MM.1S (cell line): ENCODE measurements at regions not wholly inside any gene's neighbourhood (a gene's known extent, or its start where the extent isn't known, plus 50 kb on each side); places are given as distances from the start of the nearest gene placed in this dataset.

ENCODE experiments used
- DNase-seq: peaks from one replicate; pipeline ENCODE4 v3.0.0-alpha.2; 2015
- H2AFZ ChIP-seq: fragments of 300-600 bp; sonication (generic); 2 replicates; pipeline ENCODE4 v1.6.0; 2016; ENCODE audit warnings: antibody characterized with exemption, low read length
- H3F3A ChIP-seq: fragments of 300-600 bp; sonication (generic); 2 replicates; pipeline ENCODE4 v1.6.1; 2016; ENCODE audit warnings: mild to moderate bottlenecking, antibody characterized with exemption, low read length, moderate library complexity, mixed read lengths; ENCODE audit not compliant: insufficient read depth
- H3K27ac ChIP-seq: fragments of 300-600 bp; sonication (generic); 2 replicates; pipeline ENCODE4 v1.5.1; 2016; ENCODE audit warnings: mild to moderate bottlenecking, low read length
- H3K27me3 ChIP-seq: fragments of 300-600 bp; sonication (generic); replicated peaks from 2 replicates; pipeline ENCODE4 v1.6.0; 2016; ENCODE audit warnings: low read length; ENCODE audit not compliant: insufficient read depth
- H3K36me3 ChIP-seq: fragments of 300-600 bp; sonication (generic); replicated peaks from 2 replicates; pipeline ENCODE4 v1.6.1; 2016; ENCODE audit warnings: mild to moderate bottlenecking, low read length, mixed read lengths; ENCODE audit not compliant: insufficient read depth
- H3K4me1 ChIP-seq: fragments of 300-600 bp; sonication (generic); 2 replicates; pipeline ENCODE4 v1.6.1; 2016; ENCODE audit warnings: low read length, mixed read lengths
- H3K4me2 ChIP-seq: fragments of 300-600 bp; sonication (generic); 2 replicates; pipeline ENCODE4 v1.6.0; 2016; ENCODE audit warnings: low read depth, low read length
- H3K4me3 ChIP-seq: fragments of 300-600 bp; sonication (generic); 2 replicates; pipeline ENCODE4 v1.5.1; 2016; ENCODE audit warnings: low read length, mixed read lengths
- H3K79me2 ChIP-seq: fragments of 300-600 bp; sonication (generic); 2 replicates; pipeline ENCODE4 v1.6.1; 2016; ENCODE audit warnings: mixed run types, low read length, mixed read lengths
- H3K9ac ChIP-seq: fragments of 300-600 bp; sonication (generic); 2 replicates; pipeline ENCODE4 v1.6.1; 2016; ENCODE audit warnings: low read length, mixed read lengths
- H3K9me2 ChIP-seq: fragments of 300-600 bp; sonication (generic); replicated peaks from 2 replicates; pipeline ENCODE4 v1.6.1; 2016; ENCODE audit warnings: mild to moderate bottlenecking, low read length, mixed read lengths; ENCODE audit not compliant: insufficient read depth
- H3K9me3 ChIP-seq: fragments of 300-600 bp; sonication (generic); replicated peaks from 2 replicates; pipeline ENCODE4 v1.6.1; 2016; ENCODE audit warnings: mild to moderate bottlenecking, low read length, mixed read lengths; ENCODE audit not compliant: insufficient read depth
- H4K20me1 ChIP-seq: fragments of 300-600 bp; sonication (generic); 2 replicates; pipeline ENCODE4 v1.6.1; 2016; ENCODE audit warnings: mild to moderate bottlenecking, low read length, moderate library complexity, mixed read lengths; ENCODE audit not compliant: insufficient read depth
- EZH2 ChIP-seq: fragments of 300-600 bp; sonication (generic); optimal IDR thresholded peaks from 2 replicates; pipeline ENCODE3; 2017; ENCODE audit warnings: low read depth, mild to moderate bottlenecking, antibody characterized with exemption, low read length, mixed read lengths
- EZH2phosphoT487 ChIP-seq: fragments of 300-600 bp; sonication (generic); IDR thresholded peaks from 2 replicates; pipeline ENCODE4 v1.6.1; 2018; ENCODE audit warnings: antibody characterized with exemption, low read length
- TF ChIP-seq, protein P1 (sequence below): fragments of 300-600 bp; sonication (generic); IDR thresholded peaks from 2 replicates; pipeline ENCODE4 v1.5.1; 2016; ENCODE audit warnings: antibody characterized with exemption, low read length, mixed read lengths

- DNase-seq = no peak
- no peaks in the 10 kb centered on the region for H3K9me2 ChIP-seq
- H3K4me1 ChIP-seq = no peaks in the 10 kb centered on the region
- no peak overlapping the region for H3K4me2 ChIP-seq
- no peak overlapping the region for H2AFZ ChIP-seq
- H3F3A ChIP-seq = no peaks in the 10 kb centered on the region
- no peaks in the 10 kb centered on the region for H4K20me1 ChIP-seq
- H3K36me3 ChIP-seq = no peaks in the 10 kb centered on the region
- H3K4me3 ChIP-seq = no peak overlapping the region
- no peaks in the 10 kb centered on the region for H3K9me3 ChIP-seq
- H3K27me3 ChIP-seq = peaks cover 55% of the 10 kb centered on the region
- H3K9ac ChIP-seq = no peak overlapping the region
- no peaks in the 10 kb centered on the region for H3K79me2 ChIP-seq
- no peak overlapping the region for H3K27ac ChIP-seq
- TF ChIP-seq EZH2 (no peak), EZH2phosphoT487 (no peak)
- TF ChIP-seq, protein P1, sequence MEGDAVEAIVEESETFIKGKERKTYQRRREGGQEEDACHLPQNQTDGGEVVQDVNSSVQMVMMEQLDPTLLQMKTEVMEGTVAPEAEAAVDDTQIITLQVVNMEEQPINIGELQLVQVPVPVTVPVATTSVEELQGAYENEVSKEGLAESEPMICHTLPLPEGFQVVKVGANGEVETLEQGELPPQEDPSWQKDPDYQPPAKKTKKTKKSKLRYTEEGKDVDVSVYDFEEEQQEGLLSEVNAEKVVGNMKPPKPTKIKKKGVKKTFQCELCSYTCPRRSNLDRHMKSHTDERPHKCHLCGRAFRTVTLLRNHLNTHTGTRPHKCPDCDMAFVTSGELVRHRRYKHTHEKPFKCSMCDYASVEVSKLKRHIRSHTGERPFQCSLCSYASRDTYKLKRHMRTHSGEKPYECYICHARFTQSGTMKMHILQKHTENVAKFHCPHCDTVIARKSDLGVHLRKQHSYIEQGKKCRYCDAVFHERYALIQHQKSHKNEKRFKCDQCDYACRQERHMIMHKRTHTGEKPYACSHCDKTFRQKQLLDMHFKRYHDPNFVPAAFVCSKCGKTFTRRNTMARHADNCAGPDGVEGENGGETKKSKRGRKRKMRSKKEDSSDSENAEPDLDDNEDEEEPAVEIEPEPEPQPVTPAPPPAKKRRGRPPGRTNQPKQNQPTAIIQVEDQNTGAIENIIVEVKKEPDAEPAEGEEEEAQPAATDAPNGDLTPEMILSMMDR = no peak
These were observed 53.9 kb upstream of the ANO1 start for GRCh38 chr11:70024036-70024772.

DNA sequence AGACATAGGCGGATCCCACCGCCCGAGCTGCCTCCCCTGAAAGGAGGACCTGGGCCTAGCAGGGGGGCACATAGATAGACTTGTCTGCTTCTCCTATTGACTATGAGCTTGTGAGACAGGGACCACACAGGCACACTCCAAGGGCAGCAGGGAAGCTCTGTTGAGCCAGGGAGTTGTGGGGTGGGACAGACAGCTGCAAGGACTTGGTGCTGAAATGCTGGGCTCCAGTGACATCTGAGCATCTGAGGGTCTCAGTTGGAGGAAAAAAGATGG lies 53.4 kb upstream of the ANO1 start:
- Histone ChIP-seq H3K27me3 (peaks cover 55% of the 10 kb centered on the region), H3K9ac (no peak overlapping the region), H4K20me1 (no peaks in the 10 kb centered on the region), H3K9me2 (no peaks in the 10 kb centered on the region), H3K79me2 (no peaks in the 10 kb centered on the region), H3K27ac (no peak overlapping the region), H3K9me3 (no peaks in the 10 kb centered on the region), H3K4me1 (no peaks in the 10 kb centered on the region), H3K4me3 (no peak overlapping the region), H3K4me2 (no peak overlapping the region), H2AFZ (no peak overlapping the region), H3F3A (no peaks in the 10 kb centered on the region), H3K36me3 (no peaks in the 10 kb centered on the region)
- TF ChIP-seq EZH2phosphoT487 = no peak
- no peak for DNase-seq

GRCh38 chr11:70025308-70025707 lies 52.8 kb upstream of the ANO1 start:
- TF ChIP-seq, protein P1 = no peak
- TF ChIP-seq EZH2phosphoT487 (no peak), EZH2 (no peak)
- no peak overlapping the region for H3K4me3 ChIP-seq

DNA sequence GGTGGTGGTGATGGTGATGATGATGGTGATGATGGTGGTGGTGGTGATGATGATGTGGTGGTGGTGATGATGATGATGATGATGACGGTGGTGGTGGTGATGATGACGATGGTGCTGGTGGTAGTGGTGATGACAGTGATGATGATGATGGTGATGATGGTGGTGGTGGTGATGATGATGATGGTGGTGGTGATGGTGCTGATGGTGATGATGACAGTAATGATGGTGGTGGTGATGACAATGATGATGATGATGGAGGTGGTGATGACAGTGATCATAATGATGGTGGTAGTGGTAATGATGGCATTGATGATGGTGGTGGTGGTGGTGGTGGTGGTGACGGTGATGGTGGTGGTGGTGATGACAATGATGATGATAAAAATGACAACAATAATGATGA lies 52.1 kb upstream of the ANO1 start:
- Histone ChIP-seq H3K36me3 (no peaks in the 10 kb centered on the region), H4K20me1 (no peaks in the 10 kb centered on the region), H3K4me1 (no peaks in the 10 kb centered on the region), H2AFZ (no peak overlapping the region), H3K9me2 (no peaks in the 10 kb centered on the region), H3K9ac (no peak overlapping the region), H3K4me3 (no peak overlapping the region), H3K79me2 (no peaks in the 10 kb centered on the region), H3K27me3 (peaks cover 57% of the 10 kb centered on the region), H3K4me2 (no peak overlapping the region), H3F3A (no peaks in the 10 kb centered on the region), H3K9me3 (no peaks in the 10 kb centered on the region), H3K27ac (no peak overlapping the region)
- TF ChIP-seq EZH2 = no peak
- DNase-seq = no peak

More at GRCh38 chr11:70025308-70025707, 52.8 kb upstream of the ANO1 start:
- no peak overlapping the region for H2AFZ ChIP-seq
- H3K4me1 ChIP-seq = no peaks in the 10 kb centered on the region
- no peak for DNase-seq
- no peak overlapping the region for H3K9ac ChIP-seq
- no peaks in the 10 kb centered on the region for H3K79me2 ChIP-seq
- no peaks in the 10 kb centered on the region for H3K9me3 ChIP-seq
- H3K36me3 ChIP-seq = no peaks in the 10 kb centered on the region
- no peaks in the 10 kb centered on the region for H3K9me2 ChIP-seq
- H3K27ac ChIP-seq = no peak overlapping the region
- H3K4me2 ChIP-seq = no peak overlapping the region
- H3F3A ChIP-seq = no peaks in the 10 kb centered on the region
- H3K27me3 ChIP-seq = peaks cover 57% of the 10 kb centered on the region
- H4K20me1 ChIP-seq = no peaks in the 10 kb centered on the region
